ENCODE measurements at regions not wholly inside any gene's neighbourhood (a gene's known extent, or its start where the extent isn't known, plus 50 kb on each side); places are given as distances from the start of the nearest gene placed in this dataset.

DNA sequence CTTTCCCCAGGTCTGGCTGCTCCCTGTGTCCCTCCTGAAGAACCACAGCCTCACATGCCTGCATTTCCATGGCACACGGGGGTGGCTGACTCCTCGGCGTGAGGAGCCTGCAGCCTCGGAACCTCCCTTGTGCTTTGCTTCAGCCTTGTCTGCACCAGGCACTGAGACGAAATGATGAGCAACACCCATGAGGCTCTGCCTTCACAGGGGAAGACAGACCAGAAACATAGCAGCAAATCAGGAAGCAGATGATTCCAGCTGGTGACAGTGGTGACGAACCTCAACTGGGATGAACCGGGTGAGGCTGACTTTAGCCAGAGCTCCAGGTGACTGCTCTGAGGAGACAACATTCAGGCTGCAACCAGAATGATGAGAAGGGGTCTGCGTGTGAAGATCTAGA is 84.5 kb upstream of the SMNDC1 start (continued):
- TF ChIP-seq, protein P1, sequence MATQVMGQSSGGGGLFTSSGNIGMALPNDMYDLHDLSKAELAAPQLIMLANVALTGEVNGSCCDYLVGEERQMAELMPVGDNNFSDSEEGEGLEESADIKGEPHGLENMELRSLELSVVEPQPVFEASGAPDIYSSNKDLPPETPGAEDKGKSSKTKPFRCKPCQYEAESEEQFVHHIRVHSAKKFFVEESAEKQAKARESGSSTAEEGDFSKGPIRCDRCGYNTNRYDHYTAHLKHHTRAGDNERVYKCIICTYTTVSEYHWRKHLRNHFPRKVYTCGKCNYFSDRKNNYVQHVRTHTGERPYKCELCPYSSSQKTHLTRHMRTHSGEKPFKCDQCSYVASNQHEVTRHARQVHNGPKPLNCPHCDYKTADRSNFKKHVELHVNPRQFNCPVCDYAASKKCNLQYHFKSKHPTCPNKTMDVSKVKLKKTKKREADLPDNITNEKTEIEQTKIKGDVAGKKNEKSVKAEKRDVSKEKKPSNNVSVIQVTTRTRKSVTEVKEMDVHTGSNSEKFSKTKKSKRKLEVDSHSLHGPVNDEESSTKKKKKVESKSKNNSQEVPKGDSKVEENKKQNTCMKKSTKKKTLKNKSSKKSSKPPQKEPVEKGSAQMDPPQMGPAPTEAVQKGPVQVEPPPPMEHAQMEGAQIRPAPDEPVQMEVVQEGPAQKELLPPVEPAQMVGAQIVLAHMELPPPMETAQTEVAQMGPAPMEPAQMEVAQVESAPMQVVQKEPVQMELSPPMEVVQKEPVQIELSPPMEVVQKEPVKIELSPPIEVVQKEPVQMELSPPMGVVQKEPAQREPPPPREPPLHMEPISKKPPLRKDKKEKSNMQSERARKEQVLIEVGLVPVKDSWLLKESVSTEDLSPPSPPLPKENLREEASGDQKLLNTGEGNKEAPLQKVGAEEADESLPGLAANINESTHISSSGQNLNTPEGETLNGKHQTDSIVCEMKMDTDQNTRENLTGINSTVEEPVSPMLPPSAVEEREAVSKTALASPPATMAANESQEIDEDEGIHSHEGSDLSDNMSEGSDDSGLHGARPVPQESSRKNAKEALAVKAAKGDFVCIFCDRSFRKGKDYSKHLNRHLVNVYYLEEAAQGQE (IDR thresholded peaks at IDR 0.05; ENCODE audit: borderline replicate concordance) = peak; percentile 86
- TF ChIP-seq, protein P1 (CRISPR knock-in tag; IDR thresholded peaks at IDR 0.05; ENCODE audit: low read depth) = no peak

GRCh38 chr10:110391541-110391940 is 86.8 kb upstream of the SMNDC1 start:
- Histone ChIP-seq H3K9me1 (ENCODE audit: control insufficient read depth, insufficient read depth, low read length) (no peaks in the 10 kb centered on the region), H2AFZ (ENCODE audit: low read depth, low read length) (no peak overlapping the region), H3K27ac (ENCODE audit: extremely low read depth, low read depth, low read length) (no peak overlapping the region), H3K36me3 (ENCODE audit: control insufficient read depth, insufficient read depth, low read length) (no peaks in the 10 kb centered on the region), H3K79me2 (ENCODE audit: control insufficient read depth, insufficient read depth, low read length) (no peaks in the 10 kb centered on the region), H3K27me3 (ENCODE audit: control insufficient read depth in 2 of 2, insufficient read depth in 2 of 2, low read length in 2 of 2) (peaks cover 2 to 38% of the 10 kb centered on the region in 2 experiments; a peak in 3 of 5 replicates), H3K4me2 (ENCODE audit: insufficient read depth, low read length) (no peak overlapping the region), H4K20me1 (replicated peaks; ENCODE audit: control insufficient read depth, insufficient read depth, low read length) (no peaks in the 10 kb centered on the region; the same call in 1 of the 2 replicates), H3K9ac (ENCODE audit: insufficient read depth in 1 of 2, low read depth in 2 of 2, low read length in 2 of 2) (no peak overlapping the region), H3K4me1 (replicated peaks in 1 of 2; ENCODE audit: control insufficient read depth in 2 of 2, insufficient read depth in 2 of 2, low read length in 2 of 2) (peaks cover 0 to 19% of the 10 kb centered on the region in 2 experiments; a peak in 4 of 5 replicates), H3K9me3 (replicated peaks; ENCODE audit: control insufficient read depth, insufficient read depth, low read depth, low read length) (no peaks in the 10 kb centered on the region), H3K4me3 (no peak overlapping the region)
- POLR2A ChIA-PET = interaction anchor here (1.4 to 1.6 kb wide), 2 partner anchors 14 to 24 kb away, joined by 3 to 4 read pairs; no protein-coding TSS in a partner anchor
- no TSS peak for BruUV-seq (replicated peaks)
- WGBS (ENCODE audit: insufficient coverage, low coverage, missing lambda C conversion rate) = 23% methylated on average over 5 of the region's 7 CpGs
- FAIRE-seq (no peak), DNase-seq (ENCODE audit: extremely low read depth in 1 of 4, low spot score in 3 of 4) (no peak), ATAC-seq (no peak)
- intact Hi-C loops (cut with micrococcal nuclease) (no loop called here), in situ Hi-C loops (cut with MboI) (no loop called here)
- CTCF ChIA-PET (ENCODE audit: low intra/inter-chr PET ratio) = no interaction called here
- TF ChIP-seq ELF4 (CRISPR knock-in tag; IDR thresholded peaks at IDR 0.05) (no peak), NBN (IDR thresholded peaks at IDR 0.05; ENCODE audit: low read depth) (no peak), SMAD3 (CRISPR knock-in tag; conservative IDR thresholded peaks at IDR 0.05) (no peak), ZBTB7A (IDR thresholded peaks at IDR 0.05; ENCODE audit: borderline replicate concordance, control insufficient read depth, low read depth, low read length) (no peak), ETS2 (tag; IDR thresholded peaks at IDR 0.05; ENCODE audit: borderline replicate concordance, poor library complexity, severe bottlenecking) (no peak), HDAC3 (IDR thresholded peaks at IDR 0.05; ENCODE audit: borderline replicate concordance, partially characterized antibody) (no peak), ZBTB43 (CRISPR knock-in tag; IDR thresholded peaks at IDR 0.05) (no peak)
- TF ChIP-seq, protein P2, sequence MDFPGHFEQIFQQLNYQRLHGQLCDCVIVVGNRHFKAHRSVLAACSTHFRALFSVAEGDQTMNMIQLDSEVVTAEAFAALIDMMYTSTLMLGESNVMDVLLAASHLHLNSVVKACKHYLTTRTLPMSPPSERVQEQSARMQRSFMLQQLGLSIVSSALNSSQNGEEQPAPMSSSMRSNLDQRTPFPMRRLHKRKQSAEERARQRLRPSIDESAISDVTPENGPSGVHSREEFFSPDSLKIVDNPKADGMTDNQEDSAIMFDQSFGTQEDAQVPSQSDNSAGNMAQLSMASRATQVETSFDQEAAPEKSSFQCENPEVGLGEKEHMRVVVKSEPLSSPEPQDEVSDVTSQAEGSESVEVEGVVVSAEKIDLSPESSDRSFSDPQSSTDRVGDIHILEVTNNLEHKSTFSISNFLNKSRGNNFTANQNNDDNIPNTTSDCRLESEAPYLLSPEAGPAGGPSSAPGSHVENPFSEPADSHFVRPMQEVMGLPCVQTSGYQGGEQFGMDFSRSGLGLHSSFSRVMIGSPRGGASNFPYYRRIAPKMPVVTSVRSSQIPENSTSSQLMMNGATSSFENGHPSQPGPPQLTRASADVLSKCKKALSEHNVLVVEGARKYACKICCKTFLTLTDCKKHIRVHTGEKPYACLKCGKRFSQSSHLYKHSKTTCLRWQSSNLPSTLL (IDR thresholded peaks at IDR 0.05) = no peak

Data from K562 (cell line).